SK-N-SH (cell line): ENCODE measurements at regions not wholly inside any gene's neighbourhood (a gene's known extent, or its start where the extent isn't known, plus 50 kb on each side); places are given as distances from the start of the nearest gene placed in this dataset.
"Not testable (repeated sequence)": the region's sequence is repeated elsewhere in the genome, so short reads cannot be mapped to it uniquely, and the experiment has no call there.

Experiments
- CTCF ChIA-PET: fragments of 300-600, 350-600 bp; formaldehyde crosslinking; extraction: SDS; loops from one replicate; lab custom pipeline; 2021; lab: Yijun Ruan, JAX
- POLR2A ChIA-PET: fragments of 350-600 bp; sonication (Branson Sonifier 250); formaldehyde crosslinking; extraction: SDS; loops from one replicate; lab custom pipeline; 2020; ENCODE audit warnings: antibody characterized with exemption, inconsistent platforms; lab: Yijun Ruan, JAX
- DNase-seq: peaks from one replicate; pipeline ENCODE4 v3.0.0; 2012
- H2AFZ ChIP-seq: fragments of 200-600 bp; sonication (generic); 2 replicates; pipeline ENCODE4 v1.8.1; 2016; ENCODE audit warnings: antibody characterized with exemption, mild to moderate bottlenecking, low read depth
- H3F3A ChIP-seq: fragments of 200-600 bp; sonication (generic); replicated peaks from 2 replicates; pipeline ENCODE3; 2016; ENCODE audit warnings: antibody characterized with exemption, mild to moderate bottlenecking; ENCODE audit not compliant: insufficient read depth
- H3K27ac ChIP-seq, 2 experiments: fragments of 200-500 bp in 1 of 2; fragments of 200-600 bp in 1 of 2; sonication (Bioruptor generic) in 1 of 2; sonication (generic), shearing (Covaris generic) in 1 of 2; 2 replicates each; pipeline versions ENCODE4 v1.5.1 to v1.6.1; 2014 to 2016; ENCODE audit warnings: low read depth in 2 of 2, inconsistent platforms in 1 of 2, low read length in 1 of 2, mild to moderate bottlenecking in 1 of 2, mixed read lengths in 1 of 2
- H3K27me3 ChIP-seq: fragments of 200-600 bp; sonication (generic), shearing (Covaris generic); 2 replicates; pipeline ENCODE4 v1.6.1; 2016; ENCODE audit warnings: mixed run types; ENCODE audit not compliant: insufficient read depth
- H3K36me3 ChIP-seq, 2 experiments: fragments of 200-500 bp in 1 of 2; fragments of 200-600 bp in 1 of 2; sonication (Bioruptor generic) in 1 of 2; sonication (generic) in 1 of 2; replicated peaks in 1 of 2; 2 replicates each; pipeline versions ENCODE3 to v1.5.1; 2014 to 2016; ENCODE audit warnings: low read length in 1 of 2, mild to moderate bottlenecking in 1 of 2; ENCODE audit not compliant: insufficient read depth in 2 of 2, control insufficient read depth in 1 of 2
- H3K4me1 ChIP-seq, 2 experiments: fragments of 200-500 bp in 1 of 2; fragments of 200-600 bp in 1 of 2; sonication (Bioruptor generic) in 1 of 2; sonication (generic), shearing (Covaris generic) in 1 of 2; 2 replicates each; pipeline versions ENCODE4 v1.5.1 to v1.6.1; 2014 to 2016; ENCODE audit warnings: low read depth in 1 of 2, low read length in 1 of 2, mixed run types in 1 of 2; ENCODE audit not compliant: insufficient read depth in 2 of 2, control insufficient read depth in 1 of 2
- H3K4me2 ChIP-seq: fragments of 200-600 bp; sonication (generic), shearing (Covaris generic); 2 replicates; pipeline ENCODE4 v1.6.1; 2017; ENCODE audit warnings: mixed run types
- H3K4me3 ChIP-seq, 2 experiments: fragments of 200-500 bp in 1 of 2; fragments of 200-600 bp in 1 of 2; sonication (Bioruptor generic) in 1 of 2; sonication (generic), shearing (Covaris generic) in 1 of 2; 2 replicates each; pipeline versions ENCODE4 v1.5.1 to v1.8.1; 2014 to 2016; ENCODE audit warnings: low read depth in 2 of 2, inconsistent platforms in 1 of 2, low read length in 1 of 2, mild to moderate bottlenecking in 1 of 2, mixed read lengths in 1 of 2, moderate library complexity in 1 of 2
- H3K79me2 ChIP-seq: fragments of 200-600 bp; sonication (generic); 2 replicates; pipeline ENCODE4 v1.8.1; 2017; ENCODE audit warnings: mild to moderate bottlenecking; ENCODE audit not compliant: insufficient read depth
- H3K9ac ChIP-seq: fragments of 200-600 bp; sonication (generic); 2 replicates; pipeline ENCODE4 v1.6.1; 2017; ENCODE audit warnings: mixed run types
- H3K9me2 ChIP-seq: fragments of 200-600 bp; sonication (generic); 2 replicates; pipeline ENCODE4 v1.6.1; 2017; ENCODE audit warnings: mixed run types
- H3K9me3 ChIP-seq: fragments of 200-600 bp; sonication (generic); 2 replicates; pipeline ENCODE4 v1.6.1; 2017; ENCODE audit warnings: mixed run types, mild to moderate bottlenecking, moderate library complexity
- H4K20me1 ChIP-seq: fragments of 200-600 bp; sonication (generic); 2 replicates; pipeline ENCODE4 v1.6.1; 2017; ENCODE audit warnings: mild to moderate bottlenecking, mixed run types; ENCODE audit not compliant: insufficient read depth
- FOSL2 ChIP-seq: IDR thresholded peaks from 2 replicates; pipeline ENCODE4 v1.4.0; 2012; ENCODE audit warnings: low read depth, mild to moderate bottlenecking, moderate library complexity, borderline replicate concordance
- FOXJ3 ChIP-seq: sonication (generic); formaldehyde crosslinking; IDR thresholded peaks from 2 replicates; pipeline ENCODE4 v1.5.1; 2020; ENCODE audit warnings: mild to moderate bottlenecking, missing genetic modification reagents
- FOXM1 ChIP-seq: IDR thresholded peaks from 2 replicates; pipeline ENCODE4 v1.4.0; 2012; ENCODE audit warnings: low read depth, mild to moderate bottlenecking
- TAF1 ChIP-seq: IDR thresholded peaks from 2 replicates; pipeline ENCODE4 v1.6.1; 2012; ENCODE audit warnings: low read depth, mild to moderate bottlenecking, low read length, moderate library complexity, borderline replicate concordance
- whole genome bisulfite sequencing: methylation state at CpG from one replicate; pipeline ENCODE4 v1.1.6; 2017; ENCODE audit warnings: low lambda C conversion rate; 5-methylcytosine and 5-hydroxymethylcytosine counted together
- TF ChIP-seq, protein P1 (sequence below): fragments of 150-350 bp; IDR thresholded peaks from 2 replicates; pipeline ENCODE4 v1.6.1; 2017; ENCODE audit warnings: antibody characterized with exemption, low read length, low read depth, borderline replicate concordance
- TF ChIP-seq, protein P2 (sequence below): fragments of 200-600 bp; sonication (generic); IDR thresholded peaks from 2 replicates; pipeline ENCODE4 v1.6.1; 2017; ENCODE audit warnings: antibody characterized with exemption, mild to moderate bottlenecking, moderate library complexity
- TF ChIP-seq, protein P3 (sequence below): IDR thresholded peaks from 2 replicates; pipeline ENCODE4 v1.4.0; 2012; ENCODE audit warnings: low read depth, borderline replicate concordance
- TF ChIP-seq, protein P4 (sequence below): fragments of 150-350 bp; IDR thresholded peaks from 2 replicates; pipeline ENCODE4 v1.6.1; 2016; ENCODE audit warnings: mild to moderate bottlenecking, low read depth, low read length

DNA sequence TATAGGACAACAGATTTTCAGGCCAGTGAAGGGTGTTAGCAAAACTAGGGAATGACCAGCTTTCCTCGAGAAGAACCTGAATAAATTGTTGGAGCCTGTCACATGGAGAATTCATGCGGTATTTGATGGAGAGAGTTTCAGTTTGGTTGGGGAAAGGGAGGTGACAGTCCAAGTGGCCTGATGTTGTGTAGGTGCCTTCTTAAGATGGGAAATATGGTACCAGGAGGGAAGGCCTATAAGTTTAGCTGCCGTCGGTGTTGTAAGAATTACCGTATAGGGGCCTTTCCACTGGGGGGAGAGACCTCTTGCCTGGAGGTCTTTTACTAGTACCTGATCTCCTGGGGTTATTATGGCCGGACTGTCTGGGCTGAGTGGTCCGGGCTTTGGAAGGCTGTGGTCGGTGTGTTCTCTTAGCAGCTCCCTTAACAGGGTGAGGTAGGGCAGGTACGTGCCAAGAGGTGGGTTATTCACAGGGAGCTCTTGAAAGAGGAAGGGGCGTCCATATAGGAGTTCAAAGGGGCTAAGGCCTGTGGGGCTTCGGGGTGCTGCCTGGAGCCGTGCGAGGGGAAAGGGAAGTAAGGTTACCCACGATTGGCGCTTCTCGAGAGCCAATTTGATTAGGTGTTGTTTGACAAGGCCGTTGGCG is 641.1 kb upstream of the DPP6 start:
- H3K27me3 ChIP-seq, CTCF ChIA-PET, H3K27ac ChIP-seq, POLR2A ChIA-PET, H3K9me3 ChIP-seq, H4K20me1 ChIP-seq, DNase-seq, H3K4me2 ChIP-seq, H3K36me3 ChIP-seq, H3K4me3 ChIP-seq, H3K4me1 ChIP-seq, H3K79me2 ChIP-seq, H3F3A ChIP-seq, H3K9ac ChIP-seq, H3K9me2 ChIP-seq, H2AFZ ChIP-seq: not testable (repeated sequence)
- WGBS = 10% methylated on average over 18 of the region's 18 CpGs

DNA sequence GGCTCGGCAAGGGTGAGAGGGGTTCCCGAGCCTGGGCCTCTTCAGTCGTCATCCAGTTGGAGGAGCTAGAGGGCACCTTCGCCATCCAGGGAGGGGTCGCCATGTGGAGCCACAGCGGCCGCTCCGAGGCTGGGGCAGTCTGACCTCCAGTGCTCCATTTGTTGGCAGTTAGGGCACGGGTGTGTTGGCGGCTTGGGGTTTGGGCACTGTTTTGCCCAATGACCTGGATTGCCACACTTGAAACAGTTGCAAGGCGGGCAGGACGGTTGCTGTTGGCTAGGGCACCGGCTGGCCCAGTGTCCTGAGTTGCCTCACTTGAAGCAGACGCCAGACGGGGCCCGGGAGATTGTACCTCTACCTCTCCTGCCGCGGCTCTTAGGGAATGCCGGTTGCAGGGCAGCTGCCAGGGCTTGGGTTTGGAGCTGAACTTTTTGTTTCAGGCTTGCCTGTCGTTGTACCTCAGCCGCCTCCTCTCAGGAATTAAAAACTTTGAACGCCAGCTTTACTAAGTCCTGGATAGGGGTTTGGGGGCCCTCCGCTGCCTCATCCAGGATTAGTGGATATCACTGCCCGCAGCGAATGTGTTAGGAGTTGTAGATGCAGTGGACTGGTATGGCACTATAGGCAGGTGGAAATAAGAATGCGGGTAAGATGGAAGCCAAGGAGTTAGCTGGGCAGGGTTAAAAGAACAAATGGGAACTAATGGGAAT is 639.9 kb upstream of the DPP6 start:
- H4K20me1 ChIP-seq, H3K9ac ChIP-seq, H3K4me3 ChIP-seq, CTCF ChIA-PET, H3K36me3 ChIP-seq, H3K9me2 ChIP-seq, H3K27ac ChIP-seq, POLR2A ChIA-PET, H3K4me1 ChIP-seq, H3F3A ChIP-seq, H2AFZ ChIP-seq, DNase-seq, H3K27me3 ChIP-seq, H3K9me3 ChIP-seq, H3K79me2 ChIP-seq, H3K4me2 ChIP-seq: not testable (repeated sequence)
- 14% methylated on average over 22 of the region's 26 CpGs for WGBS

DNA sequence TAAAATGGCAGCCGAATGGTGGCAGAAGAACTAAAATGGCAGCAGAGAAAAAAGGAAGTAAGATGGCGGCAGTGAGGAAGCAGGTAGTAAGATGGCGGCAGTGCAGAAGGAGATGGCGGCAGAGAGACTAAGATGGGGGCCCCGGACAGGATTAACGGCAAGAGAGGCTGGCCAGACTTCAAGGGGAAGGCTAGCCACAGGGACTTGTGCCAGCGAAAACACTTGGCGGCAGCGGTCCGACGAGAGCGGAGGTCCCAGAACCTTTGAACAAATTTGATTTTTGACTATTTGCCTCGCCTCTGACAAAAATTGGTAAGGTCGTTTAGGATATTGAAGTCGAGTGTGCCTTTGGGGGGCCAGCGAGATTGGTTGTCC is 639.4 kb upstream of the DPP6 start:
- H3K27ac ChIP-seq, H3K4me3 ChIP-seq, CTCF ChIA-PET, POLR2A ChIA-PET, H3K4me1 ChIP-seq, H3K4me2 ChIP-seq, H3K9me3 ChIP-seq, H3K36me3 ChIP-seq, H3K27me3 ChIP-seq, H2AFZ ChIP-seq, H4K20me1 ChIP-seq, H3K9me2 ChIP-seq, H3K79me2 ChIP-seq, DNase-seq, H3K9ac ChIP-seq, H3F3A ChIP-seq: not testable (repeated sequence)
- WGBS = 44% methylated on average over 16 of the region's 16 CpGs

DNA sequence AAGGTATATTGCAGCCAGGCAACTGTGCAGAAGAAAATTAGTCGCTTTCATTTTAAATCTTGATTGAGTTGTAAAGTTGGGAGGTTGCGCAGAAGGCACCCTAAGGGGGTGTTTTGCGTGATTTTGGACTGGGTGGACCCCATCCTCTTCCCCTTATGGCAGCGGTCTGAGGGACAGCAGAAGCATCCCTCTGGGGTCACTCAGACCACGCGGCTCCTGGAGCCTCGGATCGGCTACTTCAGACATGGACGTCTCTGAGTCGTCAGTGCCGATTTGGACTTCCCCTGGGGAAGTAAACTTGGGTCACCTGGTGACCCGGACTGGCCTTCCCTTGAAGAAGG is 639.0 kb upstream of the DPP6 start:
- no peaks in the 10 kb centered on the region for H4K20me1 ChIP-seq
- H3K4me3 ChIP-seq = no peak overlapping the region
- H3K9me3 ChIP-seq = no peaks in the 10 kb centered on the region; the same call in 1 of the 2 replicates
- CTCF ChIA-PET = no interaction called here
- H3F3A ChIP-seq = no peaks in the 10 kb centered on the region
- H3K36me3 ChIP-seq = no peaks in the 10 kb centered on the region
- no peak overlapping the region for H3K27ac ChIP-seq
- no peak overlapping the region for H3K9ac ChIP-seq
- no peak for DNase-seq
- no peak overlapping the region for H3K4me2 ChIP-seq
- WGBS = 39% methylated on average over 9 of the region's 12 CpGs
- H3K4me1 ChIP-seq = no peaks in the 10 kb centered on the region
- no peaks in the 10 kb centered on the region for H3K79me2 ChIP-seq
- POLR2A ChIA-PET = no interaction called here
- no peaks in the 10 kb centered on the region for H3K9me2 ChIP-seq
- H2AFZ ChIP-seq = no peak overlapping the region
- no peaks in the 10 kb centered on the region for H3K27me3 ChIP-seq
- TF ChIP-seq FOSL2 (no peak), FOXM1 (no peak), TAF1 (no peak), FOXJ3 (CRISPR knock-in tag) (no peak)
- TF ChIP-seq, protein P1, sequence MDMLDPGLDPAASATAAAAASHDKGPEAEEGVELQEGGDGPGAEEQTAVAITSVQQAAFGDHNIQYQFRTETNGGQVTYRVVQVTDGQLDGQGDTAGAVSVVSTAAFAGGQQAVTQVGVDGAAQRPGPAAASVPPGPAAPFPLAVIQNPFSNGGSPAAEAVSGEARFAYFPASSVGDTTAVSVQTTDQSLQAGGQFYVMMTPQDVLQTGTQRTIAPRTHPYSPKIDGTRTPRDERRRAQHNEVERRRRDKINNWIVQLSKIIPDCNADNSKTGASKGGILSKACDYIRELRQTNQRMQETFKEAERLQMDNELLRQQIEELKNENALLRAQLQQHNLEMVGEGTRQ = no peak
- TF ChIP-seq, protein P2, sequence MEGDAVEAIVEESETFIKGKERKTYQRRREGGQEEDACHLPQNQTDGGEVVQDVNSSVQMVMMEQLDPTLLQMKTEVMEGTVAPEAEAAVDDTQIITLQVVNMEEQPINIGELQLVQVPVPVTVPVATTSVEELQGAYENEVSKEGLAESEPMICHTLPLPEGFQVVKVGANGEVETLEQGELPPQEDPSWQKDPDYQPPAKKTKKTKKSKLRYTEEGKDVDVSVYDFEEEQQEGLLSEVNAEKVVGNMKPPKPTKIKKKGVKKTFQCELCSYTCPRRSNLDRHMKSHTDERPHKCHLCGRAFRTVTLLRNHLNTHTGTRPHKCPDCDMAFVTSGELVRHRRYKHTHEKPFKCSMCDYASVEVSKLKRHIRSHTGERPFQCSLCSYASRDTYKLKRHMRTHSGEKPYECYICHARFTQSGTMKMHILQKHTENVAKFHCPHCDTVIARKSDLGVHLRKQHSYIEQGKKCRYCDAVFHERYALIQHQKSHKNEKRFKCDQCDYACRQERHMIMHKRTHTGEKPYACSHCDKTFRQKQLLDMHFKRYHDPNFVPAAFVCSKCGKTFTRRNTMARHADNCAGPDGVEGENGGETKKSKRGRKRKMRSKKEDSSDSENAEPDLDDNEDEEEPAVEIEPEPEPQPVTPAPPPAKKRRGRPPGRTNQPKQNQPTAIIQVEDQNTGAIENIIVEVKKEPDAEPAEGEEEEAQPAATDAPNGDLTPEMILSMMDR = no peak
- TF ChIP-seq, protein P3, sequence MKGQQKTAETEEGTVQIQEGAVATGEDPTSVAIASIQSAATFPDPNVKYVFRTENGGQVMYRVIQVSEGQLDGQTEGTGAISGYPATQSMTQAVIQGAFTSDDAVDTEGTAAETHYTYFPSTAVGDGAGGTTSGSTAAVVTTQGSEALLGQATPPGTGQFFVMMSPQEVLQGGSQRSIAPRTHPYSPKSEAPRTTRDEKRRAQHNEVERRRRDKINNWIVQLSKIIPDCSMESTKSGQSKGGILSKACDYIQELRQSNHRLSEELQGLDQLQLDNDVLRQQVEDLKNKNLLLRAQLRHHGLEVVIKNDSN = no peak
- TF ChIP-seq, protein P4, sequence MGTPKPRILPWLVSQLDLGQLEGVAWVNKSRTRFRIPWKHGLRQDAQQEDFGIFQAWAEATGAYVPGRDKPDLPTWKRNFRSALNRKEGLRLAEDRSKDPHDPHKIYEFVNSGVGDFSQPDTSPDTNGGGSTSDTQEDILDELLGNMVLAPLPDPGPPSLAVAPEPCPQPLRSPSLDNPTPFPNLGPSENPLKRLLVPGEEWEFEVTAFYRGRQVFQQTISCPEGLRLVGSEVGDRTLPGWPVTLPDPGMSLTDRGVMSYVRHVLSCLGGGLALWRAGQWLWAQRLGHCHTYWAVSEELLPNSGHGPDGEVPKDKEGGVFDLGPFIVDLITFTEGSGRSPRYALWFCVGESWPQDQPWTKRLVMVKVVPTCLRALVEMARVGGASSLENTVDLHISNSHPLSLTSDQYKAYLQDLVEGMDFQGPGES = no peak
